ENCODE measurements at regions not wholly inside any gene's neighbourhood (a gene's known extent, or its start where the extent isn't known, plus 50 kb on each side); places are given as distances from the start of the nearest gene placed in this dataset.

DNA sequence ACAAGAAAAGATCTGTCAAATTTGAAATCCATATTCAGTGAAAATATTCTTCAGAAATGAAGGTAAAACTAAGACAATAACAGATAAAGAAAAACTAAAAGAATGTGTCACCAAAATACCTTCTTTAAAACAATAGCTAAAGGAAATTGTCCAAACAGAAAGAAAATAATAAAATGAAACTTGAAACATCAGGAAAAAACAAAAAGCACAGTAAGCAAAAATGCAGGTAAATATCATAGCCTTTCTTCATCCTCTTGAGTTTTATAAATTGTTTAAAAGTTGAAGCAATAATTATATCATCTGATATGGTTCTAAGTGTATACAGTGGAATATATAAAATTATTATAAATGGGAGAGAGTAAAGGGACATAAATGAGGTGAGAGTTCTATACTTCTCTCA is 103.8 kb upstream of the PDE1A start:
- Histone ChIP-seq H3K4me1 (ENCODE audit: control insufficient read depth, insufficient read depth, low read length) (no peaks in the 10 kb centered on the region), H3K4me2 (ENCODE audit: control insufficient read depth, insufficient read depth) (no peak overlapping the region), H3K36me3 (ENCODE audit: control insufficient read depth in 2 of 2, insufficient read depth in 2 of 2, low read length in 1 of 2) (no peaks in the 10 kb centered on the region), H3K4me3 (no peak overlapping the region), H3K27ac (ENCODE audit: control insufficient read depth, insufficient read depth) (no peak overlapping the region), H3K27me3 (replicated peaks in 1 of 2; ENCODE audit: control insufficient read depth in 2 of 2, insufficient read depth in 2 of 2, low read length in 1 of 2) (no peaks in the 10 kb centered on the region), H3K9me3 (replicated peaks; ENCODE audit: control insufficient read depth, insufficient read depth, low read length) (no peaks in the 10 kb centered on the region; the same call in 2 of the 3 replicates), H2AFZ (ENCODE audit: control insufficient read depth, low read depth, low read length) (no peak overlapping the region), H3K9ac (ENCODE audit: control insufficient read depth, insufficient read depth, low read length) (no peak overlapping the region), H3K79me2 (ENCODE audit: control insufficient read depth, insufficient read depth, low read length) (no peaks in the 10 kb centered on the region), H4K20me1 (ENCODE audit: control insufficient read depth, insufficient read depth) (no peaks in the 10 kb centered on the region)
- in situ Hi-C loops (cut with MboI) (no loop called here), intact Hi-C loops (cut with micrococcal nuclease; ENCODE audit: unreplicated experiment) (no loop called here)
- no peak for FAIRE-seq
- BruUV-seq (replicated peaks): no TSS peak
- SMC1A ChIA-PET (ENCODE audit: uncharacterized antibody, unreplicated experiment): interaction anchor here (0.6 kb wide), 1 partner anchor 635 kb away, joined by 3 read pairs; no protein-coding TSS in a partner anchor
- CTCF ChIA-PET: interaction anchor here (0.6 to 1.4 kb wide), 4 partner anchors 9 to 118 kb away, joined by 3 to 5 read pairs (median 3); no protein-coding TSS in a partner anchor
- no peak for DNase-seq (ENCODE audit: low read depth, low spot score)
- RAD21 ChIA-PET (ENCODE audit: unreplicated experiment): interaction anchor here (1.4 kb wide), 1 partner anchor 15 kb away, joined by 4 read pairs; no protein-coding TSS in a partner anchor
- POLR2A ChIA-PET: no interaction called here
- no peak for ATAC-seq
- TF ChIP-seq, protein P1, sequence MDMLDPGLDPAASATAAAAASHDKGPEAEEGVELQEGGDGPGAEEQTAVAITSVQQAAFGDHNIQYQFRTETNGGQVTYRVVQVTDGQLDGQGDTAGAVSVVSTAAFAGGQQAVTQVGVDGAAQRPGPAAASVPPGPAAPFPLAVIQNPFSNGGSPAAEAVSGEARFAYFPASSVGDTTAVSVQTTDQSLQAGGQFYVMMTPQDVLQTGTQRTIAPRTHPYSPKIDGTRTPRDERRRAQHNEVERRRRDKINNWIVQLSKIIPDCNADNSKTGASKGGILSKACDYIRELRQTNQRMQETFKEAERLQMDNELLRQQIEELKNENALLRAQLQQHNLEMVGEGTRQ (IDR thresholded peaks at IDR 0.05; ENCODE audit: borderline replicate concordance, low read depth, low read length): no peak
- TF ChIP-seq WRNIP1 (IDR thresholded peaks at IDR 0.05; ENCODE audit: borderline replicate concordance, low read depth, low read length) (no peak), SIN3A (IDR thresholded peaks at IDR 0.05; ENCODE audit: low read depth, low read length) (no peak), FOS (IDR thresholded peaks at IDR 0.05; ENCODE audit: borderline replicate concordance, extremely low read depth, insufficient read length) (no peak), FOXM1 (IDR thresholded peaks at IDR 0.05; ENCODE audit: low read depth, low read length) (no peak), GATAD2B (conservative IDR thresholded peaks at IDR 0.05; ENCODE audit: low read depth) (no peak), MYB (IDR thresholded peaks at IDR 0.05; ENCODE audit: borderline replicate concordance, low read depth, low read length) (no peak), NR2C2 (IDR thresholded peaks at IDR 0.05; ENCODE audit: borderline replicate concordance, control insufficient read depth, insufficient read length, low read depth) (no peak), EGR1 (IDR thresholded peaks at IDR 0.05; ENCODE audit: borderline replicate concordance in 1 of 2, low read depth in 2 of 2, low read length in 2 of 2) (no peak), ZNF622 (IDR thresholded peaks at IDR 0.05) (no peak)
- TF ChIP-seq, protein P2, sequence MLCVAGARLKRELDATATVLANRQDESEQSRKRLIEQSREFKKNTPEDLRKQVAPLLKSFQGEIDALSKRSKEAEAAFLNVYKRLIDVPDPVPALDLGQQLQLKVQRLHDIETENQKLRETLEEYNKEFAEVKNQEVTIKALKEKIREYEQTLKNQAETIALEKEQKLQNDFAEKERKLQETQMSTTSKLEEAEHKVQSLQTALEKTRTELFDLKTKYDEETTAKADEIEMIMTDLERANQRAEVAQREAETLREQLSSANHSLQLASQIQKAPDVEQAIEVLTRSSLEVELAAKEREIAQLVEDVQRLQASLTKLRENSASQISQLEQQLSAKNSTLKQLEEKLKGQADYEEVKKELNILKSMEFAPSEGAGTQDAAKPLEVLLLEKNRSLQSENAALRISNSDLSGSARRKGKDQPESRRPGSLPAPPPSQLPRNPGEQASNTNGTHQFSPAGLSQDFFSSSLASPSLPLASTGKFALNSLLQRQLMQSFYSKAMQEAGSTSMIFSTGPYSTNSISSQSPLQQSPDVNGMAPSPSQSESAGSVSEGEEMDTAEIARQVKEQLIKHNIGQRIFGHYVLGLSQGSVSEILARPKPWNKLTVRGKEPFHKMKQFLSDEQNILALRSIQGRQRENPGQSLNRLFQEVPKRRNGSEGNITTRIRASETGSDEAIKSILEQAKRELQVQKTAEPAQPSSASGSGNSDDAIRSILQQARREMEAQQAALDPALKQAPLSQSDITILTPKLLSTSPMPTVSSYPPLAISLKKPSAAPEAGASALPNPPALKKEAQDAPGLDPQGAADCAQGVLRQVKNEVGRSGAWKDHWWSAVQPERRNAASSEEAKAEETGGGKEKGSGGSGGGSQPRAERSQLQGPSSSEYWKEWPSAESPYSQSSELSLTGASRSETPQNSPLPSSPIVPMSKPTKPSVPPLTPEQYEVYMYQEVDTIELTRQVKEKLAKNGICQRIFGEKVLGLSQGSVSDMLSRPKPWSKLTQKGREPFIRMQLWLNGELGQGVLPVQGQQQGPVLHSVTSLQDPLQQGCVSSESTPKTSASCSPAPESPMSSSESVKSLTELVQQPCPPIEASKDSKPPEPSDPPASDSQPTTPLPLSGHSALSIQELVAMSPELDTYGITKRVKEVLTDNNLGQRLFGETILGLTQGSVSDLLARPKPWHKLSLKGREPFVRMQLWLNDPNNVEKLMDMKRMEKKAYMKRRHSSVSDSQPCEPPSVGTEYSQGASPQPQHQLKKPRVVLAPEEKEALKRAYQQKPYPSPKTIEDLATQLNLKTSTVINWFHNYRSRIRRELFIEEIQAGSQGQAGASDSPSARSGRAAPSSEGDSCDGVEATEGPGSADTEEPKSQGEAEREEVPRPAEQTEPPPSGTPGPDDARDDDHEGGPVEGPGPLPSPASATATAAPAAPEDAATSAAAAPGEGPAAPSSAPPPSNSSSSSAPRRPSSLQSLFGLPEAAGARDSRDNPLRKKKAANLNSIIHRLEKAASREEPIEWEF (IDR thresholded peaks at IDR 0.05; ENCODE audit: insufficient replicate concordance, low read depth, low read length): no peak
- TF ChIP-seq, protein P3, sequence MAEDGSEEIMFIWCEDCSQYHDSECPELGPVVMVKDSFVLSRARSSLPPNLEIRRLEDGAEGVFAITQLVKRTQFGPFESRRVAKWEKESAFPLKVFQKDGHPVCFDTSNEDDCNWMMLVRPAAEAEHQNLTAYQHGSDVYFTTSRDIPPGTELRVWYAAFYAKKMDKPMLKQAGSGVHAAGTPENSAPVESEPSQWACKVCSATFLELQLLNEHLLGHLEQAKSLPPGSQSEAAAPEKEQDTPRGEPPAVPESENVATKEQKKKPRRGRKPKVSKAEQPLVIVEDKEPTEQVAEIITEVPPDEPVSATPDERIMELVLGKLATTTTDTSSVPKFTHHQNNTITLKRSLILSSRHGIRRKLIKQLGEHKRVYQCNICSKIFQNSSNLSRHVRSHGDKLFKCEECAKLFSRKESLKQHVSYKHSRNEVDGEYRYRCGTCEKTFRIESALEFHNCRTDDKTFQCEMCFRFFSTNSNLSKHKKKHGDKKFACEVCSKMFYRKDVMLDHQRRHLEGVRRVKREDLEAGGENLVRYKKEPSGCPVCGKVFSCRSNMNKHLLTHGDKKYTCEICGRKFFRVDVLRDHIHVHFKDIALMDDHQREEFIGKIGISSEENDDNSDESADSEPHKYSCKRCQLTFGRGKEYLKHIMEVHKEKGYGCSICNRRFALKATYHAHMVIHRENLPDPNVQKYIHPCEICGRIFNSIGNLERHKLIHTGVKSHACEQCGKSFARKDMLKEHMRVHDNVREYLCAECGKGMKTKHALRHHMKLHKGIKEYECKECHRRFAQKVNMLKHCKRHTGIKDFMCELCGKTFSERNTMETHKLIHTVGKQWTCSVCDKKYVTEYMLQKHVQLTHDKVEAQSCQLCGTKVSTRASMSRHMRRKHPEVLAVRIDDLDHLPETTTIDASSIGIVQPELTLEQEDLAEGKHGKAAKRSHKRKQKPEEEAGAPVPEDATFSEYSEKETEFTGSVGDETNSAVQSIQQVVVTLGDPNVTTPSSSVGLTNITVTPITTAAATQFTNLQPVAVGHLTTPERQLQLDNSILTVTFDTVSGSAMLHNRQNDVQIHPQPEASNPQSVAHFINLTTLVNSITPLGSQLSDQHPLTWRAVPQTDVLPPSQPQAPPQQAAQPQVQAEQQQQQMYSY (CRISPR knock-in tag; IDR thresholded peaks at IDR 0.05): no peak
- TF ChIP-seq, protein P4, sequence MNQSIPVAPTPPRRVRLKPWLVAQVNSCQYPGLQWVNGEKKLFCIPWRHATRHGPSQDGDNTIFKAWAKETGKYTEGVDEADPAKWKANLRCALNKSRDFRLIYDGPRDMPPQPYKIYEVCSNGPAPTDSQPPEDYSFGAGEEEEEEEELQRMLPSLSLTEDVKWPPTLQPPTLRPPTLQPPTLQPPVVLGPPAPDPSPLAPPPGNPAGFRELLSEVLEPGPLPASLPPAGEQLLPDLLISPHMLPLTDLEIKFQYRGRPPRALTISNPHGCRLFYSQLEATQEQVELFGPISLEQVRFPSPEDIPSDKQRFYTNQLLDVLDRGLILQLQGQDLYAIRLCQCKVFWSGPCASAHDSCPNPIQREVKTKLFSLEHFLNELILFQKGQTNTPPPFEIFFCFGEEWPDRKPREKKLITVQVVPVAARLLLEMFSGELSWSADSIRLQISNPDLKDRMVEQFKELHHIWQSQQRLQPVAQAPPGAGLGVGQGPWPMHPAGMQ (IDR thresholded peaks at IDR 0.05; ENCODE audit: borderline replicate concordance): no peak

Data from GM12878 (cell line).